Neuronal stem cell (in vitro differentiated cells): ENCODE measurements at regions not wholly inside any gene's neighbourhood (a gene's known extent, or its start where the extent isn't known, plus 50 kb on each side); places are given as distances from the start of the nearest gene placed in this dataset.

Source experiments
- DNase-seq: peaks from one replicate; pipeline ENCODE4 v3.0.0-alpha.2; 2013; ENCODE audit warnings: low spot score
- H2AFZ ChIP-seq: one replicate; pipeline ENCODE4 v1.6.1; 2013; ENCODE audit warnings: mild to moderate bottlenecking, low read length, inconsistent platforms
- H2AK5ac ChIP-seq: 2 replicates; pipeline ENCODE4 v1.6.1; 2013; ENCODE audit warnings: low read depth, mild to moderate bottlenecking, inconsistent platforms, low read length, moderate library complexity, mixed read lengths
- H2BK120ac ChIP-seq: 2 replicates; pipeline ENCODE4 v1.6.1; 2013; ENCODE audit warnings: low read depth, mild to moderate bottlenecking, inconsistent platforms, low read length, moderate library complexity, mixed read lengths
- H2BK12ac ChIP-seq: one replicate; pipeline ENCODE4 v1.6.1; 2013; ENCODE audit warnings: low read length, inconsistent platforms
- H2BK15ac ChIP-seq: 2 replicates; pipeline ENCODE4 v1.6.1; 2013; ENCODE audit warnings: mild to moderate bottlenecking, low read length, inconsistent platforms, mixed read lengths
- H2BK5ac ChIP-seq: one replicate; pipeline ENCODE4 v1.6.1; 2013; ENCODE audit warnings: inconsistent platforms, mild to moderate bottlenecking, low read length, moderate library complexity
- H3K14ac ChIP-seq: one replicate; pipeline ENCODE4 v1.6.1; 2013; ENCODE audit warnings: low read length, inconsistent platforms
- H3K18ac ChIP-seq: 2 replicates; pipeline ENCODE4 v1.6.1; 2013; ENCODE audit warnings: low read length, inconsistent platforms
- H3K23ac ChIP-seq: 2 replicates; pipeline ENCODE4 v1.6.1; 2013; ENCODE audit warnings: low read depth, mild to moderate bottlenecking, mixed read lengths, low read length, inconsistent platforms; ENCODE audit not compliant: poor library complexity
- H3K27ac ChIP-seq: replicated peaks from 3 replicates; pipeline ENCODE4 v1.5.1; 2013; ENCODE audit warnings: low read length, inconsistent platforms
- H3K27me3 ChIP-seq, 3 experiments: 2 replicates each; pipeline ENCODE4 v1.6.1; 2013; ENCODE audit warnings: low read length in 3 of 3, mild to moderate bottlenecking in 2 of 3, inconsistent platforms in 1 of 3, low read depth in 1 of 3, mixed read lengths in 1 of 3, moderate library complexity in 1 of 3; ENCODE audit not compliant: control insufficient read depth in 3 of 3, insufficient read depth in 3 of 3
- H3K36me3 ChIP-seq, 2 donors: replicated peaks in 1 of 2; 2 replicates each; pipeline ENCODE4 v1.6.1; 2013; ENCODE audit warnings: low read length in 2 of 2; ENCODE audit not compliant: control insufficient read depth in 2 of 2, insufficient read depth in 2 of 2
- H3K4ac ChIP-seq: 2 replicates; pipeline ENCODE4 v1.6.1; 2013; ENCODE audit warnings: inconsistent platforms, mild to moderate bottlenecking, low read length, moderate library complexity
- H3K4me1 ChIP-seq, 2 donors: 1 replicate in 1 of 2; 2 replicates in 1 of 2; pipeline ENCODE4 v1.6.1; 2013; ENCODE audit warnings: low read length in 2 of 2, low read depth in 1 of 2; ENCODE audit not compliant: control insufficient read depth in 2 of 2, insufficient read depth in 1 of 2
- H3K4me2 ChIP-seq: one replicate; pipeline ENCODE4 v1.6.1; 2013; ENCODE audit warnings: mild to moderate bottlenecking, low read length, inconsistent platforms; ENCODE audit not compliant: insufficient read depth, poor library complexity, severe bottlenecking
- H3K4me3 ChIP-seq, 2 donors: 2 replicates each; pipeline ENCODE4 v1.5.1; 2013; ENCODE audit warnings: low read length in 2 of 2, mild to moderate bottlenecking in 2 of 2, inconsistent platforms in 1 of 2, moderate library complexity in 1 of 2
- H3K79me1 ChIP-seq: one replicate; pipeline ENCODE4 v1.6.1; 2013; ENCODE audit warnings: low read depth, mild to moderate bottlenecking, inconsistent platforms, low read length, moderate library complexity
- H3K9ac ChIP-seq: one replicate; pipeline ENCODE4 v1.6.1; 2013; ENCODE audit warnings: mild to moderate bottlenecking, low read depth, low read length, inconsistent platforms; ENCODE audit not compliant: poor library complexity
- H3K9me3 ChIP-seq, 2 donors: replicated peaks in 1 of 2; 2 replicates each; pipeline versions ENCODE3 to v1.6.1; 2013; ENCODE audit warnings: low read length in 2 of 2, mild to moderate bottlenecking in 2 of 2, inconsistent platforms in 1 of 2, low read depth in 1 of 2, mixed read lengths in 1 of 2, moderate library complexity in 1 of 2; ENCODE audit not compliant: control insufficient read depth in 2 of 2, insufficient read depth in 1 of 2
- H4K8ac ChIP-seq: one replicate; pipeline ENCODE4 v1.6.1; 2013; ENCODE audit warnings: low read depth, mild to moderate bottlenecking, inconsistent platforms, low read length, moderate library complexity
- H4K91ac ChIP-seq: one replicate; pipeline ENCODE4 v1.6.1; 2013; ENCODE audit warnings: low read length, low read depth, mild to moderate bottlenecking, inconsistent platforms; ENCODE audit not compliant: poor library complexity
- WGBS, 2 donors: extraction: QIAGEN DNeasy Blood & Tissue Kit; methylation state at CpG; one replicate each; pipeline ENCODE4 v1.1.7; 2013; ENCODE audit warnings: missing lambda C conversion rate in 2 of 2, mixed read lengths in 1 of 2; ENCODE audit not compliant: insufficient read length in 2 of 2, insufficient replicate concordance in 1 of 2; ENCODE audit errors: extremely low coverage in 2 of 2; 5-methylcytosine and 5-hydroxymethylcytosine counted together

DNA sequence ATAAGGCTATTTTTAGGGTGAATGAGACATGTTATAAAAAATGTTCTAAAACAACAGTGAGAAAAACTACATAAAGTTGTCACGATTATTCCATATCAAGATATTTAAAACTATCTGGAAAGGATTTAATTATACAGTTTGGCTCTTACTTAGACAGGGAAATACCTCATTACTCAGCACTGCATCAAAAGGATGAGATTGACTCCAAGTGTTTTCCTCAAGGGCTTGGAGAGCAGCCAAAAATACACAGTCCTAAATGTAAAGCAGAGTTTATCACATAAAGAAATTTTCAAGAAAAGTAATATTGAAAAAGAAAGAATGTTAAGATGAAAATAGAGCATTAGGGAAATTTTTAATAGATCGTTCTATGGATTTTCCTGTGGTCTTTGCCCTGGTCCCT lies 285.5 kb upstream of the NETO1 start:
- H3K79me1 ChIP-seq, result no peaks in the 10 kb centered on the region
- no peak overlapping the region for H3K4ac ChIP-seq
- H4K8ac ChIP-seq, result no peak overlapping the region
- no peak overlapping the region for H3K18ac ChIP-seq
- no peak overlapping the region for H2AFZ ChIP-seq
- H3K9ac ChIP-seq, result no peak overlapping the region
- 100% methylated on average over 1 of the region's 2 CpGs; no CpG with 5 or more reads in 1 of the 2 donors for WGBS, 2 donors
- H2BK120ac ChIP-seq, result no peak overlapping the region
- H2BK12ac ChIP-seq, result no peak overlapping the region
- H2AK5ac ChIP-seq, result no peak overlapping the region
- H3K4me1 ChIP-seq, result no peaks in the 10 kb centered on the region
- H3K36me3 ChIP-seq, result no peaks in the 10 kb centered on the region
- H3K4me2 ChIP-seq, result no peak overlapping the region
- no peak overlapping the region for H2BK15ac ChIP-seq
- no peak overlapping the region for H4K91ac ChIP-seq
- no peak overlapping the region for H3K23ac ChIP-seq
- H3K27me3 ChIP-seq, result no peaks in the 10 kb centered on the region
- no peak overlapping the region for H2BK5ac ChIP-seq
- H3K14ac ChIP-seq, result no peak overlapping the region
- DNase-seq, result no peak
- no peaks in the 10 kb centered on the region for H3K9me3 ChIP-seq
- no peak overlapping the region for H3K27ac ChIP-seq
- no peak overlapping the region for H3K4me3 ChIP-seq

GRCh38 chr18:73151086-73151485 lies 283.3 kb upstream of the NETO1 start:
- Histone ChIP-seq H3K9ac (no peak overlapping the region), H2BK120ac (no peak overlapping the region), H3K36me3 (no peaks in the 10 kb centered on the region), H3K27me3 (no peaks in the 10 kb centered on the region), H2BK5ac (no peak overlapping the region), H3K4me2 (no peak overlapping the region), H3K14ac (no peak overlapping the region), H3K4me3 (no peak overlapping the region), H2AK5ac (no peak overlapping the region), H3K4me1 (no peaks in the 10 kb centered on the region), H3K9me3 (no peaks in the 10 kb centered on the region), H4K91ac (no peak overlapping the region), H2BK15ac (no peak overlapping the region), H3K18ac (no peak overlapping the region), H2AFZ (no peak overlapping the region), H3K27ac (no peak overlapping the region), H2BK12ac (no peak overlapping the region), H4K8ac (no peak overlapping the region), H3K4ac (no peak overlapping the region), H3K23ac (no peak overlapping the region), H3K79me1 (no peaks in the 10 kb centered on the region)
- no CpG with 5 or more reads among the region's 6 CpGs for WGBS, 2 donors
- no peak for DNase-seq

DNA sequence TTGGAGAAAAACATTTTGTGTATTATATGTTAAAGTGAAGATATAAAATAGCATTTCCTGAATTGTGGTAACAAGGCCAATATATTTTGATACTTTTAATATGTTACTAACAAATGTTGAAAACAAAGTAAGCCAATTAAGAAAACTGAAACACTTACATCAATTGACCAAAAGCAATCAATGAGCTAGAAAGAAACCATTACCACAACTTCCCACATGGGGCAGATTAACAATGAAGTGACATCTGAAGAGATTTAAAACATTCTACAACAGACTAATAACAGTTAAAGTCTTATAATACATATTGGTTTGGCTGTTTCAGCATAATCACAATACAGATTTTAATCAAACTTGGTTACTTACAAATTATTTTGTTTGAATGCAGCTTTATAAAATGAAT lies 282.4 kb upstream of the NETO1 start:
- Histone ChIP-seq H3K9ac (no peak overlapping the region), H3K14ac (no peak overlapping the region), H2AFZ (no peak overlapping the region), H2AK5ac (no peak overlapping the region), H3K27me3 (no peaks in the 10 kb centered on the region), H3K27ac (no peak overlapping the region), H3K4ac (no peak overlapping the region), H3K79me1 (no peaks in the 10 kb centered on the region), H2BK12ac (no peak overlapping the region), H3K36me3 (no peaks in the 10 kb centered on the region), H3K4me2 (no peak overlapping the region), H3K4me3 (no peak overlapping the region), H3K18ac (no peak overlapping the region), H2BK5ac (no peak overlapping the region), H2BK120ac (no peak overlapping the region), H3K9me3 (no peaks in the 10 kb centered on the region), H4K8ac (no peak overlapping the region), H4K91ac (no peak overlapping the region), H3K4me1 (no peaks in the 10 kb centered on the region), H2BK15ac (no peak overlapping the region), H3K23ac (no peak overlapping the region)
- no peak for DNase-seq

DNA sequence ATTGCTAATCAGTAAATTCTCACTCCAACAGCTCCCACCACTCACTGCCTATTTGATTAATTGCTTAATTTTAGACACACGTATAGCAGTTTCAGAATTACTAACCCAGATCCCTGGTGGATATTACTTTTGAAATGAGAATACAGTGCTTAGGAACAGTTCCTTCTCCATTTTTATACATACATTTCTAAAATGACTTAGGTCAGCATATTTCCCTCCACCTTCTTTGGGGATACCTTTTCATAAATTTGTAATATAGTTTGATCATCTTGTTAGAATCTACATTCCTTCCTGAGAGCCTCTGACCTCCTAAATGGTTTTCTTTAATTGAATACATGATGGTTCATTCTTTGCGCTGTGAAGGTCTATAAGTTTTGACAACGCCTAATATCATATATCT lies 279.8 kb upstream of the NETO1 start:
- H3K23ac ChIP-seq, result no peak overlapping the region
- no peak overlapping the region for H3K9ac ChIP-seq

More for the DNA sequence above, 279.8 kb upstream of the NETO1 start:
- DNase-seq, result no peak
- Histone ChIP-seq H4K91ac (no peak overlapping the region), H2BK120ac (no peak overlapping the region), H2BK15ac (no peak overlapping the region), H2AFZ (no peak overlapping the region), H2BK12ac (no peak overlapping the region), H3K4ac (no peak overlapping the region), H3K27ac (no peak overlapping the region), H3K36me3 (no peaks in the 10 kb centered on the region), H3K79me1 (no peaks in the 10 kb centered on the region), H3K18ac (no peak overlapping the region), H3K9me3 (no peaks in the 10 kb centered on the region), H3K4me2 (no peak overlapping the region), H3K14ac (no peak overlapping the region), H2BK5ac (no peak overlapping the region), H4K8ac (no peak overlapping the region), H2AK5ac (no peak overlapping the region), H3K4me1 (no peaks in the 10 kb centered on the region), H3K4me3 (no peak overlapping the region), H3K27me3 (no peaks in the 10 kb centered on the region)
- WGBS, 2 donors, result no CpG with 5 or more reads among the region's 3 CpGs
